HCT116 (cell line): ENCODE measurements at regions not wholly inside any gene's neighbourhood (a gene's known extent, or its start where the extent isn't known, plus 50 kb on each side); places are given as distances from the start of the nearest gene placed in this dataset.

Experiments used
- EGR1 ChIP-seq: IDR thresholded peaks from 2 replicates; pipeline ENCODE4 v1.6.1; 2012; ENCODE audit warnings: low read depth
- EZH2 ChIP-seq: fragments of 200-600 bp; sonication (generic); IDR thresholded peaks from 2 replicates; pipeline ENCODE4 v1.6.1; 2017; ENCODE audit warnings: antibody characterized with exemption, mixed run types
- JUND ChIP-seq: IDR thresholded peaks from 2 replicates; pipeline ENCODE4 v1.6.1; 2012
- MAX ChIP-seq: IDR thresholded peaks from 2 replicates; pipeline ENCODE4 v1.6.1; 2012
- SIN3A ChIP-seq: IDR thresholded peaks from 2 replicates; pipeline ENCODE4 v1.6.1; 2012; ENCODE audit warnings: low read depth
- SP1 ChIP-seq: IDR thresholded peaks from 2 replicates; pipeline ENCODE4 v1.6.1; 2012; ENCODE audit warnings: low read depth
- TCF7L2 ChIP-seq: IDR thresholded peaks from 2 replicates; pipeline ENCODE4 v1.7.0; 2011; ENCODE audit warnings: borderline replicate concordance, inconsistent platforms; ENCODE audit not compliant: insufficient read depth, insufficient read length; ENCODE audit errors: extremely low read depth
- YY1 ChIP-seq: IDR thresholded peaks from 2 replicates; pipeline ENCODE4 v1.6.1; 2011; ENCODE audit warnings: low read length, low read depth, moderate library complexity, mild to moderate bottlenecking; ENCODE audit not compliant: insufficient replicate concordance; ENCODE audit errors: extremely low read depth
- ZNF274 ChIP-seq: fragments of 200-500 bp; sonication (Bioruptor generic); IDR thresholded peaks from 2 replicates; pipeline ENCODE4 v1.6.1; 2014; ENCODE audit warnings: mild to moderate bottlenecking, low read depth, low read length, inconsistent platforms
- TF ChIP-seq, protein P1 (sequence below), 3 experiments: fragments of 200-600 bp in 1 of 3; sonication (generic) in 1 of 3; IDR thresholded peaks in 2 of 3; conservative IDR thresholded peaks in 1 of 3; 2 replicates each; pipeline ENCODE4 v1.5.1; 2012 to 2017; ENCODE audit warnings: low read depth in 2 of 3, low read length in 2 of 3, antibody characterized with exemption in 1 of 3, borderline replicate concordance in 1 of 3, control low read depth in 1 of 3, mild to moderate bottlenecking in 1 of 3, mixed read lengths in 1 of 3, mixed run types in 1 of 3, moderate library complexity in 1 of 3; ENCODE audit not compliant: insufficient read depth in 1 of 3

GRCh38 chr4:126916049-126916625 lies 716.6 kb upstream of the INTU start:
- no peak for TF ChIP-seq EGR1
- TF ChIP-seq, protein P1, sequence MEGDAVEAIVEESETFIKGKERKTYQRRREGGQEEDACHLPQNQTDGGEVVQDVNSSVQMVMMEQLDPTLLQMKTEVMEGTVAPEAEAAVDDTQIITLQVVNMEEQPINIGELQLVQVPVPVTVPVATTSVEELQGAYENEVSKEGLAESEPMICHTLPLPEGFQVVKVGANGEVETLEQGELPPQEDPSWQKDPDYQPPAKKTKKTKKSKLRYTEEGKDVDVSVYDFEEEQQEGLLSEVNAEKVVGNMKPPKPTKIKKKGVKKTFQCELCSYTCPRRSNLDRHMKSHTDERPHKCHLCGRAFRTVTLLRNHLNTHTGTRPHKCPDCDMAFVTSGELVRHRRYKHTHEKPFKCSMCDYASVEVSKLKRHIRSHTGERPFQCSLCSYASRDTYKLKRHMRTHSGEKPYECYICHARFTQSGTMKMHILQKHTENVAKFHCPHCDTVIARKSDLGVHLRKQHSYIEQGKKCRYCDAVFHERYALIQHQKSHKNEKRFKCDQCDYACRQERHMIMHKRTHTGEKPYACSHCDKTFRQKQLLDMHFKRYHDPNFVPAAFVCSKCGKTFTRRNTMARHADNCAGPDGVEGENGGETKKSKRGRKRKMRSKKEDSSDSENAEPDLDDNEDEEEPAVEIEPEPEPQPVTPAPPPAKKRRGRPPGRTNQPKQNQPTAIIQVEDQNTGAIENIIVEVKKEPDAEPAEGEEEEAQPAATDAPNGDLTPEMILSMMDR (IDR thresholded peaks at IDR 0.05 in 2 of 3, conservative IDR thresholded peaks at IDR 0.05 in 1 of 3; ENCODE audit: borderline replicate concordance in 1 of 3, insufficient read depth in 1 of 3, low read depth in 2 of 3, low read length in 2 of 3) = no peak
- TF ChIP-seq YY1 = no peak
- TF ChIP-seq EZH2 = no peak
- TF ChIP-seq MAX = no peak
- TF ChIP-seq ZNF274 = no peak
- TF ChIP-seq TCF7L2 = no peak
- no peak for TF ChIP-seq JUND
- TF ChIP-seq SP1 = no peak
- no peak for TF ChIP-seq SIN3A
